ENCODE measurements at regions not wholly inside any gene's neighbourhood (a gene's known extent, or its start where the extent isn't known, plus 50 kb on each side); places are given as distances from the start of the nearest gene placed in this dataset.

DNA sequence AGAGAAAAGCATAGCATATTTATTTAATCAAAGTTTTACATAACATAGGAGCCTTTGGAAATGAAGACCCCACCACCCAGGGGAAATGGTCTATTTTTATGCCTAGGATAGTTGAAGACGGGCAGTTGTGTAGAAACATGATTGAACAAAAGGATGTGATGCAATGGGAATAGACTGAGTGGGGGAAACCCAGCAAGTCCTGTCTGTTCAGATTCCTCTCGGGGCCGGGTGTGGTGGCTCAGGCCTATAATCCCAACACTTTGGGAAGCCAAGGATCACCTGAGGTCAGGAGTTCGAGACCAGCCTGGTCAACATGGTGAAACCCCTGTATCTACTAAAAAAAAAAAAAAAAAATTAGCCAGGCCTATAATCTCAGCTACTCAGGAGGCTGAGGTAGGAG is 298.3 kb downstream of the MATN1 start:
- DNase-seq (ENCODE audit: low read depth), result no peak

DNA sequence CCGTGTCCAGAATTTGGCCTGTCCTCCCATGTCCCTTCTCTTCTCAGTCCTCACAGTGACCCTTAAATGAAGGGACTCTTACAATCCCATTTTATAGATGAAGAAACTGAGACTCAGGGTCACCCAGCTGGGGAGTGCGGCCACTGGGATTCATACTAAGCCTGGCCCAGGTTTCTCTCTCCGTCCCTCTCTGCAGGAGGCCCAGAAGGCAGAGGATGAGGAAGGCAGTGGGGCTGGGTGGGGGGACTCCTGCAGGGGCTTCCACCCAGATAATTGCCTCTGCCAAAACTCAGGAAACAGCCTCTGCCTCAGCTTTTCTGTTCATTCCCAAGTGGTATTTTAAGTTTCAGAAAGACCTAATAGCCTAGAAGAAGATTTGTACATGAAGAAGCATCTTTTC is 299.8 kb downstream of the MATN1 start:
- no peak for DNase-seq (ENCODE audit: low read depth)

DNA sequence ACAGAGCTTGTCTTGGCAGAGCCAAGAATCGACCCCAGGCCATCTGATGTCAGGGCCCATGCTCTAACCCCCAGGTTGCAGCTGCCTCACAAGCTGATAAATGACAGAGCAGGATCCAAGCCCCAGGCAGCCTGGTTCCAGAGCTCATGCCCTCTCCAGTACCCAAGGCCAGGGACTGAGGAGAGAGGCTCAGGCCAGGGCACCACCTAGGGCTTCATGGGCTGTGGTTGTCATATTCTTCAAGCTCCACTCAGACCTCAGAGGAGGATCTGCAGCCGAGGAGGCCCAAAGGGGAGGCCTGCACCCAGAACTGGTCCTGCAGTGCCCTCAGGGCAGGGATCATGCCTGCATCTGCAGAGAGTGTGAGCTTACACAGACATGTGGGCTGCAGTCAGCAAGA is 301.1 kb downstream of the MATN1 start:
- DNase-seq (ENCODE audit: low read depth), result no peak

DNA sequence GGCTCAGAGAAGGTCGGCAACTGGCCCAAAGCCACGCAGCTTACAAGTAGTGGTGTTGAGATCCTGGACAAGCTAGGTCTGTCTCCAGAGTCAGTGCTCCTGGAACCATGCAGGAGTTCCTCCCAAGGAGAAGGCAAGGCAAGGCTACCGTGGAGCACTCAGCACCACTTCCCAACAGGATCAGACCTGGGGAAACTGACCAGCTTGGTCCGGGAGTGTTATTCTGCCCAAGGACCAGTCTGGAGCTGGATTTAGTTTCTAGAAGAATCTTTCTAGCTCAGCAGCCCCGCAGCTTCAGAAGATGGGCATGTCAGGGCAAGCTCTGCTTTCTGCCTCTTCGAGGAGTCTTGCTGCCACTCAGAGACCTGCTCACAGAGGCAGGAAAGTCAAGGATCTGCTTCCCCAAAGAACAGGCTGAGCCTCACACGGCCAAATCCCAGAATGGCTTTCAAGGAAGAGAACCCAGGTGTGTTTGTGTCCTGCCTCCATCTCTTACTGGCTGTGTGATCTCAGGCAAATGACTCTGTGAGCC is 302.8 kb downstream of the MATN1 start:
- no peak for DNase-seq (ENCODE audit: low read depth)

DNA sequence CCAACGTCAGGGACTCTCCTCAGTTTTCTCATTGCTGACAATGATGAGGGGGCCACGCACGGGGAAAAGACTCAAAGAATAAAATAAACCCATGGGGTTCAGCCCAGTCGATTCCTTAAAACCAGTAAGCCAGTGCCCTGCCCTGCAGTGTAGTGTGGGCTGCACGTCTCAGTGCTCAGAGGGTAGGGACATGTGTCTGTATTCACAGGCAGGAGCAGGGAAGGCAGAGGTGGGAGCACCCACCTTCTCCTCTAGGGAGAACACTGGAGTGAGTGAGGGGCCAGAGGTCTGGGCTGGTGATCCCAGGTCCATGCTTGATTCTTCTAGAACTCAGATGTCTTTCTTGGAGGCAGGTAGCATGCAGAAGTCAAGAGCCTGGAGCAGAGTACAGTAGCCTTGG is 303.6 kb downstream of the MATN1 start:
- no peak for DNase-seq (ENCODE audit: low read depth)

DNA sequence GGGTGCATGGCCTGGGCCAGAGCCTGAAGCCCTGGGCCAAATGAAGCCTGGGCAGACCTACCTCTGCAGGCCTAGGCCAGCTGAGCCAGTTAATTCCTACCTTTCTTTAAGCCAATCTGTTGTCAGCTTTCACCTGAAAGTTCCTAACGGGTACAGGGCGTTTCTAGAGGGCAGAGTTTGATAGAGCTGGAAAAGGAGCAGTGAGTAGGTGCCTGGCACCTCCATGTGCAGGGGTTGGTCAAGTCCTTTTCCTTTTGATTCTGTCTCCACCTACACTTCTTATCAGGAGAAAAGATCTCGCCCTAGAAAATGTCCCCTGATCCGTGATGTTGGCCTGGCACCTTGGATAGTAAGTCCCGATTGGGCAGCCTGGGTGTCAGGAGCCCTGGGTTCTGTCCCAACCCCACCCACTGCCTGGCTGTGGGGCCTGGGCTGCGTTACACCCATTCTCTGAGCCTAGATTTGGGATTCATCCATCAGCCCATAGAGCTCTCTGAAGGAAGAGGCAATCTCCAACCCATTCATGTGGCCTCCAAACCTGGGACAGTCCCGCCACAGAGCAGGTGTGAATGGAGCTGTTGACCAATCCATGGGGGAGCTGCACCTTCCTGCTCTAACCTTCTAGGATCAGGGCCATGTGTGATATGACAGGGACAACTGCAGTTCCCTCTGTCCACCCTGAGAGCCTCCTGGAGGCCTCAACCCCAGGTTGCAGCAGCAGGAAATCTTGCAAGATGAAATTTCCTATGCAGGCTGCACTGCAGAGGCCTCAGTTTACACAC is 304.3 kb downstream of the MATN1 start:
- no peak for DNase-seq (ENCODE audit: low read depth)

DNA sequence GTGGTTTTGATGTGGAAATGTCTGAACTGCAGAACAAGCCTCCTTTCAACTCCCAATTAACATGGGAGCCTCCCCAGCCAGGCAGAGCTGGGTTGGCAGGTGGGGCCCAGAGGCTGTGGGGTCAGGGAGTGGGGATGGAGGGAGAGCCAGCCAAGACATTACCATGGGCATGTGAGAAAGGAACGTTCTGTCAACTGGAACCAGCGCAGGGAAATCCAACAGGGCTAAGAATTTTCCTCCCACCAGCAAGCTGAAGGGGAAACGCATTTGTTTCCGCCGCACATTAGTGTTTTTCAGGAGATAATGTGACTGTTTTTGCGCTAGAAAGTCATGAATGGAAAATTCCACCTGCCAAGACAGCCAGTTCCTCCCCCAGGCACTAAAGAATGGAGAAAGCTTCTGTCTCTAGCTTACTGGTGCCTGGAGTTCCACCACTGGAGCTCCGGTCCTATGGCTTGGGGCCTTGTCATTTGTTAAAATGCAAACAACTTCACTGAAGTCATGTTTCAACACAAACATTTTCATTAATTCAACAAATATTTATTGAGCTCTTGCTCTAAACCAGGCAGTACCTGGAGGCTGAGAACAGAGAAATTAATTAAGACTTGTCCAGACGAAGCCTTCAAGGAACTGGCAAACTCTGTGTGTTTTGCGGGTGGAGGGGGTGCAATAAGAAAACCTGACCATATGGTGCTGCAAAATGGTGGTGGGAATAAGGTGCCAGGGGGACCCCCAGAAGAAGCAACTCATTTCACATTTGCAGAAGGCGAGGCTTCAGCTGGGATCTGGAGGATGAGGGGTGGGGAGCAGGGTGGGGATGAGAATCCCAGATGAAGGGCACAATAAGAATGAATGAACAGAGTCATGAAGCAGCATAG is 305.1 kb downstream of the MATN1 start:
- DNase-seq (ENCODE audit: low read depth), result no peak

DNA sequence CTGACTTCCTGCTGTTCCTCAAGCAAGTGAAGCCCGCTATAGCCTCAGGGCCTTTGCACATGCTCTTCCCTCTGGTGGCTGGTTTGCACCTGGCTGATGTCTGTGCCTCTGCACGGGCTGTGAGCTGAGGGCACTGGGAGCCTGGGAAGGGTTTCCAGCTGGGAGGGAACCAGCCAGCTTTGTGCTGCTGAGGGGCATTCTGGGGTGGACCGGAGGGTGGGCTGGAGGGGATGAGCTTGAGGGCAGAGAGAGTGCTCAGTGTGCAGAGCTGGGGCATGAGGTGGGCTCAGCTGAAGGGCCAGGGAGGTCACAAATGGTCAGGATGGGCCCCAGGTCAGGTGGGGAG is 305.7 kb downstream of the MATN1 start:
- no peak for DNase-seq (ENCODE audit: low read depth)

DNA sequence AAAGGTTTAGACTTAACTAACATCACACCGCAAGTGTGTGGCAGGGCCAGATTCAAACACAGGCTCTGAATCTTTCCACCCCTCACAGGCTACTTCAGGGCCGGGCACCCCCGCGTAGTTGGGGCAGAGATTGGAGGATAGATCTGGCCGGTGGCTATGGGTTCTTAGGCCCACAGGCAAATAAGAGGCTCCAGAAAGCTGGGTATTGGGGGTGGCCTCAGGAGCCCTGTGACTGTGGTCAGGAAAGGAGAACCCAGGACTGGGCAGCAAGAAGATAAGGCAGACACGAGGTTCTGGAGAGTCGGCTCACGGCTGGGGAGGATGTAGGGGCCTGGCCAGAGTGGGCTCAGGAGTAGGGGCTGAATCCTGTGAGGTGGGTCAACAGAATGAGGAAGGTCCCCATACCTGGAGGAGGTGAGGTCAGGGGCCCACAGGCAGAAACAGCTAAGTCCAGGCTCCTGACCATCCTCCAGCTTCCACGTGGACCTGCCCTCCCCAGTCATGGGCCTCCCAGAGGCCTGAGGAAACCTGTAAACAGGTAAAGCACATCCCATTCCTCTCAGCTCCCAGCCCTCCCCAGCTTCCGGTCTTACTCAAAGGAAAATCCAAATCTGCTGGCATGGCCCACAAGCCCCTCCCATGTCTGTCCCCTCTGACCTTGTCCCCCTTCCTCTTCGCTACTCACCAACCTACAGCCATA is 306.2 kb downstream of the MATN1 start:
- DNase-seq (ENCODE audit: low read depth), result no peak

DNA sequence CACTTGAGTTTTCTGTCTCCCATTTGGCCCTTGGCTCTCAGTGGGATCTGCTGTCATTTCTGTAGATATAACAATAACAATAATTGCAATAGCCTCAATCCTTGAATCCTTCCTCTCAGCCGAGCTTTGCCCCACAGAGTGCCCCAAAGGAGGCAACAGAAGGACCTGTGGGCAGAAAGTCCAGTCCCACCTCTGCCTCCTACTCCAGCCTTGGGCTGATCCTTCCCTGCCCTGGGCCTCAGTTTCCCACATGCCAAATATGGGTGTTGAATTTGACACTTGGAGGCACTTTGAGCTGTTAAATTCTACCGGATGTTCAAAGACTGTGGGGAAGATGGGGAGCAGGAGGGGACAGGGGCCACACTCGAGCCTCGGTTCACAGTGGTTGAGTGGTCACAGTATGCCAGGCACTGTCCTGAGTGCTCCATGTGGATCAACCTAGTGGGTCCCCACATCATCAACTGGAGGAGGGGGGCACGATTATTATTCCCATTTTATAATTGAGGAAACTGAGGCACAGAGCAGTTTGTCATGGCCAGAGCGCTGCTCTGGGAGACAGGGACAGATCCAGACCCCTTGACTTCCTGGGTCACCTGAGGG is 307.1 kb downstream of the MATN1 start:
- DNase-seq (ENCODE audit: low read depth), result no peak

DNA sequence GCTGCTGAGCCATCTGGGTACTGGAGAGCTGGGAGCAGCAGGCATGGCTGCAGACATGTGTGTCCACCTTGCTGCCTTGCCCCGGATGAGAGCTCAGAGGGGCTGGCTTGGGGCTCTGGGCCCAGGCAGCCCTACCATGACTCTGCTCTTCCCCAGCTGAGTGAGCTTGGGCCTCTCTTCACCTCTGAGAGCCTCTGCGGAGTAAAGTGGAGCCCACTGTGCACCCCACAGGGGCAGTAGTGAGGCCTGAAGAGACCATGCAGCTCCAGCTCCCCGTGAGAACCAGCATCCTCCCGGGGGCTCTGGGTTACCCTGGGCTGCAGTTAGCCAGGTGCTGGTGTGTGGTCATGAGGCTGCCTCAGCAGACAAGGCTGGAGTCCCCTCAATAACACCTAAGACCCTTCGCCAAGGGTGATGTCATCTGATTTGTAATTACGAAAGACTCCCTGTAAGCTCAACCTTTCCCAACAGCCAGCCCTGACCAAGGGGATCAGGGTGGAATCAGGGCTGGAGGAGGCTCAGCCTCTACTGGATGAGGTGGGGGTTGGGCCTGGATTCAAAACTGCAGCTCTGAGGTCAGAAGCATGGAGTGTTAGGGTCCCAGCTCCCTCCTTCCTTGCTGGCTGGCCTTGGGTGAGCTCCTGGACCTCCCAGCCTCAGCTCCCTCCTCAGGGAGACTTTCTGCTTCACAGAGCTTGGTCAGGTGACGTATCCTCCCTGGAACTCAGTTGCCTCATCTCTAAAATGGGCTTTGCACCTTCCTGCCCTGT is 308.0 kb downstream of the MATN1 start:
- no peak for DNase-seq (ENCODE audit: low read depth)

DNA sequence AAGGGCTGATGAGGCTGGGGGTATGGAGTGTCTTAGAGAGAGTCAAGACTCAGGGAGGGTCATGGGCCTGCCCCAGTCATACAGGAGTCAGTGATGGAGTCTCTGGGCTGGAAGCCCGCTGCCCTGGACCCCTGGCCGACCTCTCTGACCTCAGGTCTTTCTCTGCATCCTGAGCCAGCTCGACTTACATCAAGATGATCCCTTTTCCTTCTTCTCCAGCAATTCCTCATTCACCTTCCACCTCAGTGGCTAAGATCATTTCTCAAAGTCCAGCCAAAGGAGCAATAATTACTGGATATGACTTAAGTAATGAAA is 308.6 kb downstream of the MATN1 start:
- DNase-seq (ENCODE audit: low read depth), result no peak

DNA sequence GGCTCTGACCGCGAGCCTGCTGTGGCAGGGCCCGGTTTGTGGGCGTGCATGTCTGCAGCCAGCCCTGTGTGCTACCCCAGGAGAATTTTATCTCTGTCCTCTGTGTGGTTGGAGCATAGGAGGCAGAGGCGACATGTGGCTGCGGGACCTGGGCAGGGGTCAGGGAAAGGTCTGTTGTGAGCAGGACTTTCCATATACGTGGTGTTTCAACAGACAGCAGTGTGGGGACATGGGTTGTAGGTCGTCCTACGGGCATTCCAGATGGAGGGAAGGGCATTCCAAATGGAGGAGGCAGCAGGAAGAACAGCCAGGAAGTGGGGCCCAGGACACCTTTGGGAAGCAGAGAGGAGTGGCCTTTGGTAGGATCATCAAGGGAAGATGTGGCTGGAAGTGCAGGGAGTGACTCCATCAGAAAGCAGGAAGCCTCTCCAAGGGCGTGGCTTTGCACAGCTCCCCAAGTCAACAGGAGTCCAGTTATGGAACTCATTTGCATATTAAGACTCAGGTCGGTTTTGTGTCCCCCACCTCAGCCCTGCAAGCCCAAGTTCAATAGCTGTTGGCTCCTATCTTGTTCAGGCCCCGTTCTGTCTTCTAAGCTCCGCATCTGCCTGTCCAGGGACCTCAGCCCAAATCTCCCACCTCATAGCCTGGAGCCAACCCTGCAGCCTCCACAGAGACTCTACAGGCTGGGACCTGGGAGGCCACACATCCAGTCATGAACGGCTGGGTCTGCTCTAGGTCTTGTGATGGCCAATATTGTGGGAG is 309.1 kb downstream of the MATN1 start:
- DNase-seq (ENCODE audit: low read depth), result no peak

DNA sequence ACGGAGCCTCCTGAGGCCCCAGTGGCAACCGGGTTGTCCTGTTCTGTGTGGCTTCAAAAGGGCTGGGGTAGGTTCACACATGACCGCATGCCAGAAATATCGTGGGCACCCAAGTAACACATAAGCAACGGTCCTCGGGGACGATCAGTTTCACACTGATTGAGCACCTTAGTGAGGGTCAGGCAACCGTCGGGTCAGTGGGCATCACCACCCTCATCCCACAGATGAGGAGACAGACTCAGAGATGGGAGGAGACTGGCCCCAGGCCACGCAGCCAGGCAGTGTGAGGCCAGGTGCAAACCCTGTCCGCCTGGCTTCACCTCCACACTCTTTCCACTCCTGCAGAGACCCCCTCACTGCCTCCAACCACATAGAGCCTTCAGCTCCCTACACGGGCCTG is 309.8 kb downstream of the MATN1 start:
- DNase-seq (ENCODE audit: low read depth), result no peak

DNA sequence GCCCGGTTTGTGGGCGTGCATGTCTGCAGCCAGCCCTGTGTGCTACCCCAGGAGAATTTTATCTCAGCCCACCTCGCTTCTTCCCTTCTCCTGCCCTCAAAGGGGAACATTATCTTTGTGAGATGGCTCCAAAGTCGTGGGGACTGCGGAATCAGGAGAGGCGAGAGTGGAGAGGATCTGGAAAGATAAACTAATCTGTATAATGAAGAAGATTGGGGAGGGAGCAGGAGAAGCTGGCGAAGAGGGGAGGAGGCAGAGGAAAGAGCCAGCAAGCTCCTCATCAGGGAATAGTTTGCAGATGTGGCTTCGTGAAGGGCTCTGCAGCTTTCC is 310.3 kb downstream of the MATN1 start:
- no peak for DNase-seq (ENCODE audit: low read depth)

DNA sequence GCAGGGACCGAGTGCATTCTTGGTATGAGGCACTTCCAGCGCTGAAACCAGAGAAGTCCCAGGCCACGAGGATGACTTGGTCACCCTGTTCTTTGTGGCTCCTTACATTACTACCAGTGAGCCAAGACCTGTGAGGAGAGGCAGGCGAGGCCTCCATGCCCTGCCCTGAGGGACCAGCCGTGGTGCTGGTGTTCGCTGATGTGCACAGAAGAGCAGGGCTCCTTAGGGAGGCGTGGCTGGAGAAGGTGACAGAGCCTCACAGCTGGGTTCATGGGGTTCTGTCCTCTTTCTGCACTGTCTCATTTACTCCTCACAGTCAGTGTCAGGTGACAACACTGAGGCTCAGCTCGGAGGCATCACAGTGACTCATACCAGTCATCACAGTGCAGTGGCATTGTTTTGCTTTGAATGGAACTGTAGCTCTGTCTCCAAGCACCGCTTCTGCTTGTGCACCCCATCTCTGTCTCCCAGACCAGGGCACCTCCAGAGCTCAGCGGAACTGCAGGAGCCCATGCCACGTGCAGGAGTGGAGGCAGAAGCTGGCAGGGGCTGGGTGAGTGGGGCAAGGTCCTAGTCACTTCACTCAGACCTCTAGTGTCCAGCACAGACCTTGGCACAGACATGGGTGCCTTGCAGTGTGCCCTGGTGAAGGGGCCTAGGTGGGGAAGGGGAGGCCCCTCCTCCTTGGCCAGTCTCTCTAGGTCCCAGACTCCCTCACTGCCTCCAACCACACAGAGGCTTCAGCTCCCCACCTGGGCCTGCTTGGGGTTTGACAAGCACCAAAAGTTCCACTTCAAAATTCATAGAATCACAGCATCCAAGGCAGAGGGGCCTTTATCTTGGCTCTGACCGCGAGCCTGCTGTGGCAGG is 310.9 kb downstream of the MATN1 start:
- DNase-seq (ENCODE audit: low read depth), result no peak

DNA sequence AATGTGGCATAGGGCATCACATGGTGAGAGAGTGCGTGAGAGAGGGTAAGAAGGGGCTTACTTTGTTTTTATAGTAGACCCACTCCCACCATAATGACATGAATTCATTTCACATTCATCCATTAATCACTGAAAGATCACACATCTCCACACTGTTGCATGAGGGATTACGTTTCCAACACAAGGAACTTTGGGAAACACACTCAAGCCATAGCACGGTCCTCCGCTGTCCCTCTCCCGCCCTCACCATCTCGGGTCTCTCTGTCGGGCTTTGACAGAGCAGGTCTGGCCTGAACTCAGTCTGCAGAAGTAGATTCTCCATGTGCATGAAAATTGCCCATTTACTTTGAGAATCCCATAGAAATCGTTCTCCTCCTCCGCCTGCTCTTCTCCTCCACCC is 312.2 kb downstream of the MATN1 start:
- DNase-seq (ENCODE audit: low read depth), result no peak

DNA sequence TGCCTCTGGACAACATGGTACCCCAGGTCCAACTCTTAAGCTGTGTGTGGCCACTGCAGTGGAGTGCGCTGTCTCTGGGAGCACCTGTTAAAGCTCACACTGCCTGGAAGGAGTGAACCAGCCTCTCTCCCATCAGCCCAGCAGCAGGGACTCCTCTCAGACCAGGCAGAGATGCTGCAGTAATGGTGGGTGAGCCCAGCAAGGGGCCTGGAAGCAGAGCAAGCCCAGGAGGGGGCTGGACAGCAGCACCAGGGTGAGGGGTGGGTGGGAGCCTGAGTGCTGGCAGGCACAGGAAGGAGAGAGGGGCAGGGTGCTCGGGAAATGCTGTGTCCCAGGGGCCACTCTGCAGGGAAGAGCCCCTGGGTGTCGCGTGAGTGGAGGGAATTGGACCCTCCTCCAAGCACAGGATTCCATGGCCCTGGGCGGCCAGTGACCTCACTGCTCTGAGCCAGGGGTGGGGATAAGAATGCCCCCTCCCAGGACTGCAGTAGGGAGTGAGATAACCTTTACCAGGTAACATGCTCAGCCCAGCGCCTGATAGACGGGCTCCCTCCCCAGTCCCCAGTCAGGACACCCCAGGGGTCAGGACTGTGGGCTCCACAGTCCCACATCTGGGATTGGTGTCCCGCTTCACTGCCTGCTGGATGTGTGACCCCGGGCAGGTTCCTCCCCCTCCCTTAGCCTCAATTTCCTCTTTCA is 313.1 kb downstream of the MATN1 start:
- no peak for DNase-seq (ENCODE audit: low read depth)

Data from LHCN-M2 (cell line).